ENCODE measurements at regions not wholly inside any gene's neighbourhood (a gene's known extent, or its start where the extent isn't known, plus 50 kb on each side); places are given as distances from the start of the nearest gene placed in this dataset.

GRCh38 chr2:156177654-156178053 is 154.9 kb downstream of the NR4A2 start:
- in situ Hi-C loops (cut with HindIII; ENCODE audit: low sequenced_read_pairs), result no loop called here
- no peak overlapping the region for H3K4me3 ChIP-seq (ENCODE audit: low read depth, low read length)
- no peak for DNase-seq (ENCODE audit: low read depth)
- TF ChIP-seq CTCF (IDR thresholded peaks at IDR 0.05; ENCODE audit: low read depth, low read length, missing control alignments), result no peak

DNA sequence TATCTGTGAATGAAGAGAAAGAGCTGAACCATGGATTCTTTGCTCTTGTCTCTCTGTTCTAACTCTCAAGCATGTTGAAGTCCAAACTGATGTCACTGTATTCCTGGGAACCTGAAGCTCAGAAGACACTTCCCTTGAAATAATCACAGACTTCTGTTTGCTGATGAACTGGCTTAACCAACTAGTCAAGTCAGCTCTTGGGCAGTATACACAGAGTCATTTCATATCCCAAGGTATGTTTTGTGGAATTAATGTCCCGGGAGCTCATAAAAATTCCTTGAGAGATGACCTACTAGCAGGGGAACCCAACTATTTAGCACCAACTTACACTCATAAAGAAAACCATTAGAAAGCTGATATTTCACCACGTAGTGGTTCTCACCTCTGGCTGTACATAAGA is 156.6 kb downstream of the NR4A2 start:
- no peak for DNase-seq (ENCODE audit: low read depth)
- no peak for TF ChIP-seq CTCF (IDR thresholded peaks at IDR 0.05; ENCODE audit: low read depth, low read length, missing control alignments)

DNA sequence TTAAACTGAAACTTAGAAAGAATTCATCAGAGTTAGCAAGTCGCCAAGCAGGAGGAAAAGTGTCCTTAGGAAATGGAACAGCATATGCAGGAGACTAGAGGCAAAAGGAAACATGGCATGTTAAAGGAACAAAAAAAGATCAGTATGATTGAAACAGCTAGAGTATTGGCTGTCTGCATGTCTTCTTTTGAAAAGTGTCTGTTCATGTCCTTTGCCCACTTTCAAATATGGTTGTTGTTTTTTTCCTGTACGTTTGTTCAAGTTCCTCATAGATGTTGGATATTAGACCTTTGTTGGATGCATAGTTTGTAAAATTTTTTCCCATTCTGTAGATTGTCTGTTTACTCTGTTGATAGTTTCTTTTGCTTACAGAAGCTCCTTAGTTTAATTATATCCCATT is 161.6 kb downstream of the NR4A2 start:
- in situ Hi-C loops (cut with HindIII; ENCODE audit: low sequenced_read_pairs), result no loop called here
- TF ChIP-seq CTCF (IDR thresholded peaks at IDR 0.05; ENCODE audit: low read depth, low read length, missing control alignments), result no peak
- DNase-seq (ENCODE audit: low read depth), result no peak
- H3K4me3 ChIP-seq (ENCODE audit: low read depth, low read length), result no peak overlapping the region

More for the DNA sequence above, 156.6 kb downstream of the NR4A2 start:
- in situ Hi-C loops (cut with HindIII; ENCODE audit: low sequenced_read_pairs), result no loop called here
- no peak overlapping the region for H3K4me3 ChIP-seq (ENCODE audit: low read depth, low read length)

GRCh38 chr2:156165742-156166141 is 166.8 kb downstream of the NR4A2 start:
- no peak overlapping the region for H3K4me3 ChIP-seq (ENCODE audit: low read depth, low read length)
- in situ Hi-C loops (cut with HindIII; ENCODE audit: low sequenced_read_pairs), result no loop called here
- no peak for DNase-seq (ENCODE audit: low read depth)
- TF ChIP-seq CTCF (IDR thresholded peaks at IDR 0.05; ENCODE audit: low read depth, low read length, missing control alignments), result no peak

- H3K4me3 ChIP-seq (ENCODE audit: low read depth, low read length), result no peak overlapping the region
- TF ChIP-seq CTCF (IDR thresholded peaks at IDR 0.05; ENCODE audit: low read depth, low read length, missing control alignments), result no peak
- in situ Hi-C loops (cut with HindIII; ENCODE audit: low sequenced_read_pairs), result no loop called here
- no peak for DNase-seq (ENCODE audit: low read depth)
These were observed 168.3 kb downstream of the NR4A2 start for GRCh38 chr2:156164091-156164720.

- no peak for TF ChIP-seq CTCF (IDR thresholded peaks at IDR 0.05; ENCODE audit: low read depth, low read length, missing control alignments)
- no peak overlapping the region for H3K4me3 ChIP-seq (ENCODE audit: low read depth, low read length)
- DNase-seq (ENCODE audit: low read depth), result no peak
- in situ Hi-C loops (cut with HindIII; ENCODE audit: low sequenced_read_pairs), result no loop called here
These were observed 173.7 kb downstream of the NR4A2 start for GRCh38 chr2:156158808-156159207.

All from astrocyte of the cerebellum (primary cell).